SK-N-SH (cell line): ENCODE measurements at regions not wholly inside any gene's neighbourhood (a gene's known extent, or its start where the extent isn't known, plus 50 kb on each side); places are given as distances from the start of the nearest gene placed in this dataset.
"Not testable (repeated sequence)": the region's sequence is repeated elsewhere in the genome, so short reads cannot be mapped to it uniquely, and the experiment has no call there.

ENCODE experiments used
- CTCF ChIA-PET: fragments of 300-600, 350-600 bp; formaldehyde crosslinking; extraction: SDS; loops from one replicate; lab custom pipeline; 2021; lab: Yijun Ruan, JAX
- POLR2A ChIA-PET: fragments of 350-600 bp; sonication (Branson Sonifier 250); formaldehyde crosslinking; extraction: SDS; loops from one replicate; lab custom pipeline; 2020; ENCODE audit warnings: antibody characterized with exemption, inconsistent platforms; lab: Yijun Ruan, JAX
- DNase-seq: peaks from one replicate; pipeline ENCODE4 v3.0.0; 2012
- H2AFZ ChIP-seq: fragments of 200-600 bp; sonication (generic); 2 replicates; pipeline ENCODE4 v1.8.1; 2016; ENCODE audit warnings: antibody characterized with exemption, mild to moderate bottlenecking, low read depth
- H3F3A ChIP-seq: fragments of 200-600 bp; sonication (generic); replicated peaks from 2 replicates; pipeline ENCODE3; 2016; ENCODE audit warnings: antibody characterized with exemption, mild to moderate bottlenecking; ENCODE audit not compliant: insufficient read depth
- H3K27ac ChIP-seq, 2 experiments: fragments of 200-500 bp in 1 of 2; fragments of 200-600 bp in 1 of 2; sonication (Bioruptor generic) in 1 of 2; sonication (generic), shearing (Covaris generic) in 1 of 2; 2 replicates each; pipeline versions ENCODE4 v1.5.1 to v1.6.1; 2014 to 2016; ENCODE audit warnings: low read depth in 2 of 2, inconsistent platforms in 1 of 2, low read length in 1 of 2, mild to moderate bottlenecking in 1 of 2, mixed read lengths in 1 of 2
- H3K27me3 ChIP-seq: fragments of 200-600 bp; sonication (generic), shearing (Covaris generic); 2 replicates; pipeline ENCODE4 v1.6.1; 2016; ENCODE audit warnings: mixed run types; ENCODE audit not compliant: insufficient read depth
- H3K36me3 ChIP-seq, 2 experiments: fragments of 200-500 bp in 1 of 2; fragments of 200-600 bp in 1 of 2; sonication (Bioruptor generic) in 1 of 2; sonication (generic) in 1 of 2; replicated peaks in 1 of 2; 2 replicates each; pipeline versions ENCODE3 to v1.5.1; 2014 to 2016; ENCODE audit warnings: low read length in 1 of 2, mild to moderate bottlenecking in 1 of 2; ENCODE audit not compliant: insufficient read depth in 2 of 2, control insufficient read depth in 1 of 2
- H3K4me1 ChIP-seq, 2 experiments: fragments of 200-500 bp in 1 of 2; fragments of 200-600 bp in 1 of 2; sonication (Bioruptor generic) in 1 of 2; sonication (generic), shearing (Covaris generic) in 1 of 2; 2 replicates each; pipeline versions ENCODE4 v1.5.1 to v1.6.1; 2014 to 2016; ENCODE audit warnings: low read depth in 1 of 2, low read length in 1 of 2, mixed run types in 1 of 2; ENCODE audit not compliant: insufficient read depth in 2 of 2, control insufficient read depth in 1 of 2
- H3K4me2 ChIP-seq: fragments of 200-600 bp; sonication (generic), shearing (Covaris generic); 2 replicates; pipeline ENCODE4 v1.6.1; 2017; ENCODE audit warnings: mixed run types
- H3K4me3 ChIP-seq, 2 experiments: fragments of 200-500 bp in 1 of 2; fragments of 200-600 bp in 1 of 2; sonication (Bioruptor generic) in 1 of 2; sonication (generic), shearing (Covaris generic) in 1 of 2; 2 replicates each; pipeline versions ENCODE4 v1.5.1 to v1.8.1; 2014 to 2016; ENCODE audit warnings: low read depth in 2 of 2, inconsistent platforms in 1 of 2, low read length in 1 of 2, mild to moderate bottlenecking in 1 of 2, mixed read lengths in 1 of 2, moderate library complexity in 1 of 2
- H3K79me2 ChIP-seq: fragments of 200-600 bp; sonication (generic); 2 replicates; pipeline ENCODE4 v1.8.1; 2017; ENCODE audit warnings: mild to moderate bottlenecking; ENCODE audit not compliant: insufficient read depth
- H3K9ac ChIP-seq: fragments of 200-600 bp; sonication (generic); 2 replicates; pipeline ENCODE4 v1.6.1; 2017; ENCODE audit warnings: mixed run types
- H3K9me2 ChIP-seq: fragments of 200-600 bp; sonication (generic); 2 replicates; pipeline ENCODE4 v1.6.1; 2017; ENCODE audit warnings: mixed run types
- H3K9me3 ChIP-seq: fragments of 200-600 bp; sonication (generic); 2 replicates; pipeline ENCODE4 v1.6.1; 2017; ENCODE audit warnings: mixed run types, mild to moderate bottlenecking, moderate library complexity
- H4K20me1 ChIP-seq: fragments of 200-600 bp; sonication (generic); 2 replicates; pipeline ENCODE4 v1.6.1; 2017; ENCODE audit warnings: mild to moderate bottlenecking, mixed run types; ENCODE audit not compliant: insufficient read depth
- CHD2 ChIP-seq: fragments of 150-350 bp; IDR thresholded peaks from 2 replicates; pipeline ENCODE4 v1.6.1; 2018; ENCODE audit warnings: low read length; ENCODE audit not compliant: partially characterized antibody
- ELF1 ChIP-seq: IDR thresholded peaks from 2 replicates; pipeline ENCODE4 v1.4.0; 2012
- EZH2phosphoT487 ChIP-seq: fragments of 200-600 bp; sonication (generic); IDR thresholded peaks from 2 replicates; pipeline ENCODE4 v1.6.1; 2017; ENCODE audit warnings: low read depth, mixed run types, mild to moderate bottlenecking, antibody characterized with exemption, moderate library complexity, borderline replicate concordance
- FOSL2 ChIP-seq: IDR thresholded peaks from 2 replicates; pipeline ENCODE4 v1.4.0; 2012; ENCODE audit warnings: low read depth, mild to moderate bottlenecking, moderate library complexity, borderline replicate concordance
- FOXJ3 ChIP-seq: sonication (generic); formaldehyde crosslinking; IDR thresholded peaks from 2 replicates; pipeline ENCODE4 v1.5.1; 2020; ENCODE audit warnings: mild to moderate bottlenecking, missing genetic modification reagents
- FOXM1 ChIP-seq: IDR thresholded peaks from 2 replicates; pipeline ENCODE4 v1.4.0; 2012; ENCODE audit warnings: low read depth, mild to moderate bottlenecking
- GABPA ChIP-seq: IDR thresholded peaks from 2 replicates; pipeline ENCODE4 v1.4.0; 2012; ENCODE audit warnings: low read depth, mild to moderate bottlenecking
- IRF3 ChIP-seq: fragments of 150-350 bp; IDR thresholded peaks from 2 replicates; pipeline ENCODE4 v1.6.1; 2016; ENCODE audit warnings: mild to moderate bottlenecking, low read depth, low read length
- MAX ChIP-seq: IDR thresholded peaks from 2 replicates; pipeline ENCODE4 v1.4.0; 2012; ENCODE audit warnings: low read depth
- MXI1 ChIP-seq: IDR thresholded peaks from 2 replicates; pipeline ENCODE4 v1.6.1; 2012; ENCODE audit warnings: mild to moderate bottlenecking, low read depth, low read length, improper control_type of control experiment
- NFIC ChIP-seq: IDR thresholded peaks from 2 replicates; pipeline ENCODE4 v1.4.0; 2012; ENCODE audit warnings: borderline replicate concordance
- PBX3 ChIP-seq: IDR thresholded peaks from 2 replicates; pipeline ENCODE4; 2012
- POLR2AphosphoS5 ChIP-seq: IDR thresholded peaks from 2 replicates; pipeline ENCODE4 v1.6.1; 2012; ENCODE audit warnings: low read depth, low read length
- RAD21 ChIP-seq: IDR thresholded peaks from 2 replicates; pipeline ENCODE4 v1.6.1; 2012; ENCODE audit warnings: mild to moderate bottlenecking, low read length
- RCOR1 ChIP-seq: fragments of 150-350 bp; IDR thresholded peaks from 2 replicates; pipeline ENCODE4 v1.6.1; 2017; ENCODE audit warnings: antibody characterized with exemption, low read length
- RFX5 ChIP-seq: IDR thresholded peaks from 2 replicates; pipeline ENCODE4 v1.6.1; 2012; ENCODE audit warnings: mild to moderate bottlenecking, improper control_type of control experiment, low read length
- SIN3A ChIP-seq: IDR thresholded peaks from 2 replicates; pipeline ENCODE4 v1.6.1; 2012; ENCODE audit warnings: low read depth, mild to moderate bottlenecking, low read length, moderate library complexity, borderline replicate concordance
- TCF12 ChIP-seq: IDR thresholded peaks from 2 replicates; pipeline ENCODE4 v1.4.0; 2012
- ZBTB33 ChIP-seq: IDR thresholded peaks from 2 replicates; pipeline ENCODE4 v1.4.0; 2012; ENCODE audit warnings: low read depth, borderline replicate concordance
- WGBS: methylation state at CpG from one replicate; pipeline ENCODE4 v1.1.6; 2017; ENCODE audit warnings: low lambda C conversion rate; 5-methylcytosine and 5-hydroxymethylcytosine counted together
- TF ChIP-seq, protein P1 (sequence below): IDR thresholded peaks from 2 replicates; pipeline ENCODE4 v1.4.0; 2012; ENCODE audit warnings: low read depth, borderline replicate concordance

DNA sequence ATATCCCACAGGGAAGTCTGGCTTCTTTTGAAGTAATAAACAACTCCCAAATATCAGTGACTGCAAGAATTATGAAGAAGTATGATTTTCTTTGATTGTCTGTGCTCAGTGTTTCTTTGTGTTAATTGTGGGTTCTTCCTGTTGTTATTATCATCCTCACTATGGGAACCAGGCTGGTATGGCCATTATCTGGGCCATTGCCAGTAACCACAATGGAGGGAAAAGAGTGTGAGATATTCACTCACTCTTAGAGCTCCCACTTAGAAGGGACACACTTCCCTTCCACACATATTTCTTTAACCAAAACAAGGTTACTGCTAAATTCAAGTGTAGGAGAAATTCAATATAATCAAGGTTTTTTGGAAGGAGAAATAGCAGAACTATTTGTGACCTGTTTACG, 503.7 kb downstream of the SLC6A15 start:
- no peaks in the 10 kb centered on the region for H3K27me3 ChIP-seq
- CTCF ChIA-PET = no interaction called here
- WGBS = 93% methylated on average over 1 of the region's 1 CpG

DNA sequence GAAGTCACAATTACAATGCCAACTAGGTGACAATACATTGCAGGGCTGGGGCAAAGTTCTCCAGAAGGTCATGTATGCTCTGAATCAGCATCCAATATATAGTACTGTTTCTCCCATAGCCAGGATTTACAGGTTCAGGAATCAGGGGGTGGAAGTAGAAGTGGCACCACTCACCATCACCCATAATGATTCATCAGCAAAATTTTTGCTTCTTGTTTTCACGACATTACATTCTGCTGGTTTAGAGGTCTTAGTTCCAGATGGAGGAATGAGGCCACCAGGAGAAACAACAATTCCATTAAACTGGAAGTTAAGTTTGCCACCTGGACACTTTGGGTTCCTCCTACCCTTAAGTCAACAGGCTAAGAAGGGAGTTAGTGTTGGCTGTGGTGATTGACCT, 505.9 kb downstream of the SLC6A15 start:
- H3F3A ChIP-seq, H3K27me3 ChIP-seq, CTCF ChIA-PET, H3K9me3 ChIP-seq, H3K4me3 ChIP-seq, H3K4me1 ChIP-seq, POLR2A ChIA-PET, H3K9me2 ChIP-seq, DNase-seq, H3K27ac ChIP-seq, H4K20me1 ChIP-seq, H3K79me2 ChIP-seq, H2AFZ ChIP-seq, H3K36me3 ChIP-seq, H3K9ac ChIP-seq, H3K4me2 ChIP-seq: not testable (repeated sequence)
- WGBS = 65% methylated on average over 1 of the region's 1 CpG

More for the DNA sequence above, 503.7 kb downstream of the SLC6A15 start:
- no peak overlapping the region for H3K4me3 ChIP-seq
- no peaks in the 10 kb centered on the region for H3K79me2 ChIP-seq
- H3F3A ChIP-seq = no peaks in the 10 kb centered on the region
- no peak overlapping the region for H3K27ac ChIP-seq
- no peaks in the 10 kb centered on the region for H3K36me3 ChIP-seq
- H3K9me3 ChIP-seq = no peaks in the 10 kb centered on the region
- POLR2A ChIA-PET = no interaction called here
- no peak overlapping the region for H3K9ac ChIP-seq
- no peak for TF ChIP-seq CHD2
- TF ChIP-seq RCOR1 = no peak
- TF ChIP-seq IRF3 = no peak
- no peak for TF ChIP-seq FOSL2
- TF ChIP-seq POLR2AphosphoS5 = no peak
- no peak for TF ChIP-seq ELF1
- TF ChIP-seq MXI1 = no peak
- no peak for TF ChIP-seq ZBTB33
- TF ChIP-seq, protein P1, sequence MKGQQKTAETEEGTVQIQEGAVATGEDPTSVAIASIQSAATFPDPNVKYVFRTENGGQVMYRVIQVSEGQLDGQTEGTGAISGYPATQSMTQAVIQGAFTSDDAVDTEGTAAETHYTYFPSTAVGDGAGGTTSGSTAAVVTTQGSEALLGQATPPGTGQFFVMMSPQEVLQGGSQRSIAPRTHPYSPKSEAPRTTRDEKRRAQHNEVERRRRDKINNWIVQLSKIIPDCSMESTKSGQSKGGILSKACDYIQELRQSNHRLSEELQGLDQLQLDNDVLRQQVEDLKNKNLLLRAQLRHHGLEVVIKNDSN = no peak
- TF ChIP-seq EZH2phosphoT487 = no peak
- no peak for TF ChIP-seq GABPA
- no peak for TF ChIP-seq NFIC
- no peak for TF ChIP-seq SIN3A
- no peak for TF ChIP-seq RFX5
- no peak for TF ChIP-seq MAX
- no peak for TF ChIP-seq PBX3
- TF ChIP-seq RAD21 = no peak
- TF ChIP-seq FOXJ3 = no peak
- no peak for TF ChIP-seq TCF12
- no peak for TF ChIP-seq FOXM1
- H3K4me2 ChIP-seq = no peak overlapping the region
- no peaks in the 10 kb centered on the region; a peak in 2 of 4 replicates for H3K4me1 ChIP-seq
- H2AFZ ChIP-seq = 0 out of 2 replicates have a peak overlapping the region, but pooled peaks have one; percentile 35
- DNase-seq = no peak
- H4K20me1 ChIP-seq = no peaks in the 10 kb centered on the region
- no peaks in the 10 kb centered on the region; the same call in 1 of the 2 replicates for H3K9me2 ChIP-seq
